ENCODE measurements at regions not wholly inside any gene's neighbourhood (a gene's known extent, or its start where the extent isn't known, plus 50 kb on each side); places are given as distances from the start of the nearest gene placed in this dataset.

DNA sequence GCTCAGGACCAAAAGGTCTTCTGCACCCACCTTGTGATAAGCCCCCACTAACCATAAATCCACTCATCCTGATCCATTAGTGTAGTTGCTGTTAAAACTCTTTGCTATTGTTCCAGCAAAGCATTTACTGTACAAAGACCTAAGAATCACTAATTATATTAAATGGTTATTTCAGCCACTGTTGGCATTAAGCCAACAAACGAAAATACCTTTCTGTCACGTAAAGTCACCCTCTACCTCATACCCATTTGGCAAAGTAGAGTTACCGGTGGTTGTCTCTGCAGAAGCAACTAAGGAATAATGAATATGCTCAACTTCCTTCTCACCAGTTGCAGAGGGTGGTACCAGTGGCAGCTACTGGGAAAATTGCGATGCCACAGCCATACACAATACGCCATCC lies 224.5 kb downstream of the SP3 start:
- TF ChIP-seq SUZ12 (IDR thresholded peaks at IDR 0.05) = no peak
- no peak for TF ChIP-seq FOXA1 (IDR thresholded peaks at IDR 0.05)
- no peak for TF ChIP-seq FOXK2 (IDR thresholded peaks at IDR 0.05)
- no peak for TF ChIP-seq ZNF384 (IDR thresholded peaks at IDR 0.05)
- no peak for TF ChIP-seq BHLHE40 (IDR thresholded peaks at IDR 0.05; ENCODE audit: borderline replicate concordance)
- TF ChIP-seq ARNT (IDR thresholded peaks at IDR 0.05) = no peak
- no peak for TF ChIP-seq SP1 (IDR thresholded peaks at IDR 0.05)
- no peak for TF ChIP-seq TARDBP (IDR thresholded peaks at IDR 0.05)
- TF ChIP-seq ELF4 (IDR thresholded peaks at IDR 0.05) = no peak
- TF ChIP-seq HDGF (IDR thresholded peaks at IDR 0.05; ENCODE audit: borderline replicate concordance) = no peak
- TF ChIP-seq LEF1 (IDR thresholded peaks at IDR 0.05; ENCODE audit: borderline replicate concordance) = no peak
- no peak for TF ChIP-seq FOXM1 (IDR thresholded peaks at IDR 0.05; ENCODE audit: borderline replicate concordance)
- TF ChIP-seq, protein P1, sequence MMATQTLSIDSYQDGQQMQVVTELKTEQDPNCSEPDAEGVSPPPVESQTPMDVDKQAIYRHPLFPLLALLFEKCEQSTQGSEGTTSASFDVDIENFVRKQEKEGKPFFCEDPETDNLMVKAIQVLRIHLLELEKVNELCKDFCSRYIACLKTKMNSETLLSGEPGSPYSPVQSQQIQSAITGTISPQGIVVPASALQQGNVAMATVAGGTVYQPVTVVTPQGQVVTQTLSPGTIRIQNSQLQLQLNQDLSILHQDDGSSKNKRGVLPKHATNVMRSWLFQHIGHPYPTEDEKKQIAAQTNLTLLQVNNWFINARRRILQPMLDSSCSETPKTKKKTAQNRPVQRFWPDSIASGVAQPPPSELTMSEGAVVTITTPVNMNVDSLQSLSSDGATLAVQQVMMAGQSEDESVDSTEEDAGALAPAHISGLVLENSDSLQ (IDR thresholded peaks at IDR 0.05) = no peak
